A673 (cell line): ENCODE measurements at regions not wholly inside any gene's neighbourhood (a gene's known extent, or its start where the extent isn't known, plus 50 kb on each side); places are given as distances from the start of the nearest gene placed in this dataset.

Source experiments
- BruUV-seq: library from RNA; stranded (reverse); fragments of 400-500 nt; replicated peaks from 2 replicates; lab custom pipeline; 2021; lab: Mats Ljungman, UMichigan
- CTCF ChIA-PET: fragments of 300-600 bp; sonication (Branson Sonifier 250); formaldehyde crosslinking; loops from one replicate; lab custom pipeline; 2022; ENCODE audit warnings: antibody characterized with exemption; lab: Charles Lee
- POLR2A ChIA-PET: fragments of 300-600 bp; sonication (Branson Sonifier 250); formaldehyde crosslinking; loops from one replicate; lab custom pipeline; 2022; ENCODE audit warnings: antibody characterized with exemption; ENCODE audit not compliant: low non-redundant PET; lab: Charles Lee
- DNase-seq: peaks from one replicate; pipeline ENCODE4 v3.0.0-alpha.2; 2015; ENCODE audit warnings: low spot score
- H3K27ac ChIP-seq: fragments of 200-600 bp; sonication (generic); 2 replicates; pipeline ENCODE4 v1.5.1; 2016; ENCODE audit warnings: mixed run types, low read depth, mild to moderate bottlenecking, mixed read lengths, antibody characterized with exemption, low read length; ENCODE audit not compliant: poor library complexity, severe bottlenecking
- H3K27me3 ChIP-seq: fragments of 200-600 bp; sonication (generic); replicated peaks from 2 replicates; pipeline ENCODE4 v1.6.1; 2017; ENCODE audit warnings: mixed run types, low read depth, mild to moderate bottlenecking, mixed read lengths, antibody characterized with exemption, low read length; ENCODE audit not compliant: insufficient read depth, poor library complexity
- H3K36me3 ChIP-seq: fragments of 200-600 bp; sonication (generic); 2 replicates; pipeline ENCODE4 v1.6.1; 2016; ENCODE audit warnings: mixed run types, mild to moderate bottlenecking, mixed read lengths, antibody characterized with exemption, low read length; ENCODE audit not compliant: insufficient read depth, poor library complexity, severe bottlenecking
- H3K4me1 ChIP-seq: fragments of 200-600 bp; sonication (generic); 2 replicates; pipeline ENCODE4 v1.6.1; 2017; ENCODE audit warnings: mixed run types, mild to moderate bottlenecking, mixed read lengths, antibody characterized with exemption, low read length; ENCODE audit not compliant: insufficient read depth, poor library complexity, severe bottlenecking
- H3K4me3 ChIP-seq: fragments of 200-600 bp; sonication (generic); 2 replicates; pipeline ENCODE4 v1.5.1; 2016; ENCODE audit warnings: low read depth, mixed run types, mild to moderate bottlenecking, mixed read lengths, low read length; ENCODE audit not compliant: poor library complexity, severe bottlenecking
- H3K9me3 ChIP-seq: fragments of 200-600 bp; sonication (generic); 2 replicates; pipeline ENCODE4 v1.6.1; 2016; ENCODE audit warnings: mixed run types, low read depth, mild to moderate bottlenecking, mixed read lengths, antibody characterized with exemption, low read length; ENCODE audit not compliant: poor library complexity, severe bottlenecking
- CTCF ChIP-seq: fragments of 300-800, 200-600 bp; sonication (generic); conservative IDR thresholded peaks from 2 replicates; pipeline ENCODE4 v1.5.1; 2017; ENCODE audit warnings: low read depth, mild to moderate bottlenecking, antibody characterized with exemption, low read length, moderate library complexity, mixed read lengths
- EZH2 ChIP-seq: fragments of 200-600 bp; sonication (generic); IDR thresholded peaks from 2 replicates; pipeline ENCODE4 v1.6.1; 2017; ENCODE audit warnings: borderline replicate concordance, low read depth, mild to moderate bottlenecking, mixed read lengths, antibody characterized with exemption, low read length; ENCODE audit not compliant: poor library complexity, severe bottlenecking
- intact Hi-C: fragments of 100-400 bp; cut with micrococcal nuclease; formaldehyde crosslinking; loops from one replicate; pipeline ENCODE4 v1.10.0; 2022; ENCODE audit not compliant: unreplicated experiment

- no peak for TF ChIP-seq CTCF
- no peak overlapping the region for H3K27ac ChIP-seq
- BruUV-seq: no TSS peak
Observed at GRCh38 chr16:86343796-86344585, 166.3 kb upstream of the FOXF1 start.

DNA sequence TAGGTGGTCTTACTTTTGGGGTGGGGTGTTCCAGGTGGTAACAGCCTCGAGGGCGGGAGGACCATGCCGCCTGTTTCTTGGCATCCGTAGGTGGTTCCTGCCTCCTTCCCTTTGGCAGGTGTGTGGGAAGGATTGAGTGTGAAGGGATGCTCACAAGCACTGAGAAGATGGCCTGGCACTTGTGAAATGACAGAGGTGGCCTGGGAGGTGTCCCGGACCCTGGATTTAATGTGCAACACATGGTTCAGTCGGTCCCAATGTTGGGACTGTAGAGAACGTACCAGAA, 165.8 kb upstream of the FOXF1 start:
- BruUV-seq: no TSS peak
- no peaks in the 10 kb centered on the region for H3K36me3 ChIP-seq
- no peaks in the 10 kb centered on the region for H3K9me3 ChIP-seq
- no peak overlapping the region for H3K4me3 ChIP-seq
- ChIA-PET POLR2A (no interaction called here), CTCF (no interaction called here)
- intact Hi-C loops: no loop called here
- no peak for DNase-seq
- H3K27ac ChIP-seq: no peak overlapping the region
- peaks cover 73% of the 10 kb centered on the region for H3K27me3 ChIP-seq
- H3K4me1 ChIP-seq: no peaks in the 10 kb centered on the region
- TF ChIP-seq EZH2: no peak
- no peak for TF ChIP-seq CTCF

More at GRCh38 chr16:86343796-86344585, 166.3 kb upstream of the FOXF1 start:
- Histone ChIP-seq H3K36me3 (no peaks in the 10 kb centered on the region), H3K9me3 (no peaks in the 10 kb centered on the region), H3K27me3 (peaks cover 68% of the 10 kb centered on the region), H3K4me1 (no peaks in the 10 kb centered on the region), H3K4me3 (no peak overlapping the region)
- intact Hi-C loops: no loop called here
- CTCF ChIA-PET: no interaction called here
- no peak for DNase-seq
- POLR2A ChIA-PET: no interaction called here

- Histone ChIP-seq H3K4me3 (no peak overlapping the region), H3K27me3 (peaks cover 76% of the 10 kb centered on the region), H3K4me1 (no peaks in the 10 kb centered on the region), H3K27ac (no peak overlapping the region), H3K36me3 (no peaks in the 10 kb centered on the region), H3K9me3 (no peaks in the 10 kb centered on the region)
- CTCF ChIA-PET: no interaction called here
- POLR2A ChIA-PET: no interaction called here
- BruUV-seq: no TSS peak
- intact Hi-C loops: no loop called here
- TF ChIP-seq EZH2 (no peak), CTCF (no peak)
- DNase-seq: no peak
Observed at GRCh38 chr16:86344881-86345280, 165.4 kb upstream of the FOXF1 start.
